ENCODE measurements at regions not wholly inside any gene's neighbourhood (a gene's known extent, or its start where the extent isn't known, plus 50 kb on each side); places are given as distances from the start of the nearest gene placed in this dataset.

GRCh38 chr12:126248871-126249403 lies 1183.7 kb downstream of the AACS start:
- TF ChIP-seq POLR2AphosphoS5 (IDR thresholded peaks at IDR 0.05; ENCODE audit: low read depth) = no peak
- TF ChIP-seq CTCF (conservative IDR thresholded peaks at IDR 0.05; ENCODE audit: low read depth in 2 of 2) = no peak
- TF ChIP-seq CREB1 (CRISPR knock-in tag; IDR thresholded peaks at IDR 0.05; ENCODE audit: low read depth) = no peak
- no peak for TF ChIP-seq EZH2phosphoT487 (IDR thresholded peaks at IDR 0.05; ENCODE audit: unreplicated experiment)
- TF ChIP-seq REST (IDR thresholded peaks at IDR 0.05; ENCODE audit: unreplicated experiment) = no peak
- no peak for TF ChIP-seq EZH2 (IDR thresholded peaks at IDR 0.05; ENCODE audit: low read depth, unreplicated experiment)
- no peak for TF ChIP-seq JUNB (IDR thresholded peaks at IDR 0.05; ENCODE audit: unreplicated experiment)
- TF ChIP-seq ZNF331 (CRISPR knock-in tag; IDR thresholded peaks at IDR 0.05; ENCODE audit: low read depth) = no peak
- TF ChIP-seq NANOG (IDR thresholded peaks at IDR 0.05; ENCODE audit: borderline replicate concordance) = no peak
- no peak for TF ChIP-seq STAT1 (IDR thresholded peaks at IDR 0.05; ENCODE audit: unreplicated experiment)
- TF ChIP-seq ZNF462 (CRISPR knock-in tag; IDR thresholded peaks at IDR 0.05) = no peak
- TF ChIP-seq ZNF114 (CRISPR knock-in tag; IDR thresholded peaks at IDR 0.05) = no peak
- TF ChIP-seq ETS1 (IDR thresholded peaks at IDR 0.05) = no peak
